ENCODE measurements at regions not wholly inside any gene's neighbourhood (a gene's known extent, or its start where the extent isn't known, plus 50 kb on each side); places are given as distances from the start of the nearest gene placed in this dataset.
"Not testable (repeated sequence)": the region's sequence is repeated elsewhere in the genome, so short reads cannot be mapped to it uniquely, and the experiment has no call there.

DNA sequence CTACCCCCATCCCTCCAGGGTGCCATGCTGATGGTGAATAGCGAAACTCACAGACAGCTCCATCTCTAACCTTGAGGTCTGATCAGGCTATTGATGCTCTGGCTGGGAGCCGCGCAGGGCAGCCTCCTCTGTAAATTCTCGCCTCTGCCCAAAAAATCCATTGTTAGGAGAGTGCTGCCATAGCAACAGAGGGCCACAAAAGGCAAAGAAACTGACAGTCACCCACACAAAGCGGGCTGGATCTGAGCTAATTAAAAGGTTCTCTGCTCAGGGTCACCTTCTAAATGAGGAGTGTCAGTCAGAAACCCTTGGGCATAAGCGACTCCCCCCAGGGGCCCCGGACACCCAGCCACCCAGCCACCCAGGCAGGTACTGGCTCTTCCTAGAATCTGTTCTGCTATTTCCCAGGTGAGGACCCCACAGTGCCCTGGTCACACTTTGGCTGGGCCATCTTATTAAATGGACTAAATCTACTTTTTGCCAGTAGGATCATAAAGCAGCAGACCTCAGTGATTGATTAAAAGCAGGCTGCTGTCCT lies 126.7 kb downstream of the MED10 start:
- no peak for TF ChIP-seq ZFX (IDR thresholded peaks at IDR 0.05)
- TF ChIP-seq, protein P1, sequence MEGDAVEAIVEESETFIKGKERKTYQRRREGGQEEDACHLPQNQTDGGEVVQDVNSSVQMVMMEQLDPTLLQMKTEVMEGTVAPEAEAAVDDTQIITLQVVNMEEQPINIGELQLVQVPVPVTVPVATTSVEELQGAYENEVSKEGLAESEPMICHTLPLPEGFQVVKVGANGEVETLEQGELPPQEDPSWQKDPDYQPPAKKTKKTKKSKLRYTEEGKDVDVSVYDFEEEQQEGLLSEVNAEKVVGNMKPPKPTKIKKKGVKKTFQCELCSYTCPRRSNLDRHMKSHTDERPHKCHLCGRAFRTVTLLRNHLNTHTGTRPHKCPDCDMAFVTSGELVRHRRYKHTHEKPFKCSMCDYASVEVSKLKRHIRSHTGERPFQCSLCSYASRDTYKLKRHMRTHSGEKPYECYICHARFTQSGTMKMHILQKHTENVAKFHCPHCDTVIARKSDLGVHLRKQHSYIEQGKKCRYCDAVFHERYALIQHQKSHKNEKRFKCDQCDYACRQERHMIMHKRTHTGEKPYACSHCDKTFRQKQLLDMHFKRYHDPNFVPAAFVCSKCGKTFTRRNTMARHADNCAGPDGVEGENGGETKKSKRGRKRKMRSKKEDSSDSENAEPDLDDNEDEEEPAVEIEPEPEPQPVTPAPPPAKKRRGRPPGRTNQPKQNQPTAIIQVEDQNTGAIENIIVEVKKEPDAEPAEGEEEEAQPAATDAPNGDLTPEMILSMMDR (conservative IDR thresholded peaks at IDR 0.05): no peak

DNA sequence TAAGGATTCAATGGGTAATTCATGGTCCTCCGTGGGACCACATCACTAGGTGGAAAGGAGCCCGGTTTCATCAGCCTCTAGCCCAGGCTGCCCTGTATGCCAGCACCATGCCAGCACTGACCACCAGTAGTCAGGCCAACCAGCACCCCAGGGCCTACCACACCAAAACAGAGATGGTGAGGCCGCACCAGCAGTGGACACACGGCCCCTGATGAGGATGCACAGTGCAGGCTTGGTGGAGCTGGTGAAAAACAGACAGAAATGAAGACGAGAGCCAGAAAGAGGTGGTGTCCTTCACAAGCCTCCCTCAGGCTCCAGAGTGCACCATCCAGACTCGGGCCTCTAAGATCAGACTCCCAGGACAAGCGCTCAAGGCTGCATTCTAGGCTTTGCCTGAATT lies 128.2 kb downstream of the MED10 start:
- no peak overlapping the region for H3K27ac ChIP-seq

More for the DNA sequence above, 126.7 kb downstream of the MED10 start:
- no peak overlapping the region for H3K27ac ChIP-seq

DNA sequence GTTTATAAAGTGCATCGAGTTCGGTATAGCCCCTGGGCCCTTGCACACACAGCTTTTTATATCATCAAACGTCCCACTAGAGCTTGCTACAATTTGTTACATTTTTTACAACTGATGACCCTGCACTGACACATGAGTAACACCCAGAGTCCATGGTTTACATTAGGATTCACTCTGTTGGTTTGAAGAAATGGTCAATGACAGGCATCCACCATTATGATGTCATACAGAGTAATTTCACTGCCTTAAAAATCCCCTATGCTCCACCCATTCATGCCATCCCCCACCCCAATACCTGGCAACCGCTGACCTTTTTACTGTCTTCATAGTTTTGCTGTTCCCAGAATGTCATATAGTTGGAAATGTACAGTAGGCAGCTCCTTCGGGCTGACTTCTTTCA lies 130.2 kb downstream of the MED10 start:
- TF ChIP-seq ZFX (IDR thresholded peaks at IDR 0.05): no peak
- TF ChIP-seq, protein P1 (conservative IDR thresholded peaks at IDR 0.05): no peak
- no peak overlapping the region for H3K27ac ChIP-seq

More for the DNA sequence above, 128.2 kb downstream of the MED10 start:
- TF ChIP-seq, protein P1 (conservative IDR thresholded peaks at IDR 0.05): no peak

DNA sequence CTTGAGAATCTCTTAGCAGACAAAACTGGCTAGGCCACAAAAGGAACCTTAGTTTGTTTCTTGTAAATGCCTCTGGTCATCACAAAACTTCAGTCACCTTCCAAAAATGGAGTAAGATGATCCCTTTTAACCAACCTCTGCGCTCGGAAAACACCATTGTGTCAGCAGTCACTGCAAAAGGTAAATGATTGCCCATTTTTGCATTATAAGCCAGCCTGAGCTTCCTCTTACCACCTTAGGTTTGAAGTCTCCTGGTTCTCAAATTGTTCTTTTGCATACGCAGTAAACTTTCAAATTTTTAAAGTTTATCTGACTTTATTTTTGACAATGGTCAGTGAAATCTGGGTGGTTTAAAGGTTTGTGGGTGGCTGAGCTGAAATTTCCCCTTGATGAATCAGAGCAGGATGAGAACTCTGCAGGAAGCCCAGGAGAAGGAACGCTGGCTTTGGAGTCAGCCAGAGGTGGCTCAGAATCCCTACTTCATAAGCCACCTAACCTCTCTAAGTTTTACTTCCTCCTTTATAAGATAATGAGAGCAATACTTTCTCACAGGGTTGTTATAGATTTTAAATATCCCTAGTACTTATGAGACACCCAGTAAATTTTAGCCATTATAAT lies 131.4 kb downstream of the MED10 start:
- no peak overlapping the region for H3K27ac ChIP-seq
- TF ChIP-seq, protein P1 (conservative IDR thresholded peaks at IDR 0.05): no peak
- no peak for TF ChIP-seq ZFX (IDR thresholded peaks at IDR 0.05)

DNA sequence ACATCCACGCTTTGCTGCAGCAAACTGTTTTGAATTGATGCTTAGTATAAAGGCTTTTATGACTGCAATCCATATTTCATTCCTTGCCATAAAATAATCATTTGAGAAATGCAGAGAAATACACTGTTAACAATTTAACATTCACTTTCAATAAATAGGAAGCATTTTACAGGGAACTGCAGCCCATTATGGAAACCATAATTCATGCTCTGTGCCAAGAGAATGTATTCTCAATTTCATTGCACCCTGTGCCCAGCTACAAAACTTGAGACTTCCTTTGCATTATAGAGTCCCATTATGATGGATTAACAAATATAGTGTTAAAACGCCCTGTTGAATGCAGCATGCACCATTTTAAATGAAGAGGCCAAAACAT lies 134.0 kb downstream of the MED10 start:
- H3K27ac ChIP-seq: no peak overlapping the region
- TF ChIP-seq ZFX (IDR thresholded peaks at IDR 0.05): no peak
- TF ChIP-seq, protein P1 (conservative IDR thresholded peaks at IDR 0.05): no peak

DNA sequence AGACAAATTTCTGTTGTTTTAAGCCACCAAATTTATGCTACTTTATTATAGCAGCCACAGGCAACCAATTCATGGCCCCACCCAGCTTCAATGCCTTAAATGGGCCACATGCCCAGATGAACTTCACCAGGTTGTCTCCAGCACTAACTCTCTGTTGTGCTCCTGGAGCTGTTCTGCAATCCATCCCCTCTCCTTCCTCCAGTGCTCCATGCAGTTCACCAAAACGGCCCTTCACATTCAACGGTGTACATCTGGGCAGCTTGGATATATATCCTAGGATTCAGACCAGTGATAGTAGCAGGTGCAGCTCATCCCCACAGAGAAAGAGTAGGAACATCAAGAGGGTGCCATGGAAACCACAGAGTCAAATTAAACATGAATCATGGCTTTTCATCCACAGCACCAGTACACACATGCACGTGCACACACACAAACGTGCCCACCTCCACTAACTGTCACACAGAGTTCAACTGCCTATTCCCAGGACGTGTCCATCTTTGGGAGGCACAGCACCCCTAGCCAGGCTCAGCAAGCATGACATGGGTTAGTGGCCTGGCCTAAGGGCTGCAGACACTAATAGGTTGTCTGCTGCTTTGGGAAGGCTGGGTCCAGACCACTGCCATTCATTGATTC lies 134.5 kb downstream of the MED10 start:
- no peak overlapping the region for H3K27ac ChIP-seq
- TF ChIP-seq, protein P1 (conservative IDR thresholded peaks at IDR 0.05): no peak
- no peak for TF ChIP-seq ZFX (IDR thresholded peaks at IDR 0.05)

DNA sequence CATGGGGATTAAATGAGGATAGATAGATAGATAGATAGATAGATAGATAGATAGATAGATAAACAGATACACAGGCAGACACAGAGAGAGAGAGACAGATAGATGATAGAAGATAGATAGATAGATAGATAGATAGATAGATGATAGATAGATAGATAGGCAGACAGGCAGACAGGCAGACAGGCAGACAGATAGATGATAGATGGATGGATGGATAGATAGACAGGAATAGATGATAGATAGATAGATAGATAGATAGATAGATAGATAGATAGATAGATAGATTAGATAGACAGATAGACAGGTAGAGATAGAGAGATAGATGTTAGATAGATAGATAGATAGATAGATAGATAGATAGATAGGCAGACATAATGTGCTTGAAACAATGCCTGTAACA lies 137.3 kb downstream of the MED10 start:
- H3K27ac ChIP-seq: not testable (repeated sequence)
